ENCODE measurements at regions not wholly inside any gene's neighbourhood (a gene's known extent, or its start where the extent isn't known, plus 50 kb on each side); places are given as distances from the start of the nearest gene placed in this dataset.
A peak's percentile ranks its signal among the peaks of the same experiment; 100 is the strongest.

- Histone ChIP-seq H3K9me3 (replicated peaks; ENCODE audit: control insufficient read depth, insufficient read depth, low read length) (no peaks in the 10 kb centered on the region), H2AFZ (ENCODE audit: low read depth, low read length) (no peak overlapping the region), H3K9me1 (replicated peaks; ENCODE audit: control insufficient read depth, extremely low read depth, insufficient read depth, low read length) (no peaks in the 10 kb centered on the region), H3K4me1 (ENCODE audit: control insufficient read depth, extremely low read depth, insufficient read depth, low read length) (peaks cover 24% of the 10 kb centered on the region), H3K27me3 (ENCODE audit: control insufficient read depth in 2 of 2, insufficient read depth in 2 of 2, low read length in 2 of 2) (no peaks in the 10 kb centered on the region), H3K27ac (ENCODE audit: insufficient read depth, low read depth, low read length) (no peak overlapping the region), H3K4me2 (ENCODE audit: insufficient read depth, low read length) (no peak overlapping the region), H4K20me1 (replicated peaks; ENCODE audit: control insufficient read depth, extremely low read depth, insufficient read depth, low read length) (no peaks in the 10 kb centered on the region), H3K36me3 (ENCODE audit: control insufficient read depth in 2 of 2, extremely low read depth in 1 of 2, insufficient read depth in 2 of 2, low read length in 2 of 2) (peaks cover 0 to 2% of the 10 kb centered on the region in 2 experiments), H3K4me3 (replicated peaks in 1 of 3; ENCODE audit: insufficient read depth in 1 of 3, low read depth in 1 of 3, low read length in 3 of 3) (no peak overlapping the region), H3K79me2 (ENCODE audit: control insufficient read depth, insufficient read depth, low read length) (no peaks in the 10 kb centered on the region), H3K9ac (replicated peaks; ENCODE audit: extremely low read depth, insufficient read depth, low read length) (no peak overlapping the region)
- intact Hi-C loops (cut with micrococcal nuclease) (loop anchor here (5.0 kb wide), 1 partner anchor 71 kb away; no protein-coding TSS in a partner anchor), dilution Hi-C loops (cut with MboI; ENCODE audit: extremely low pct_ligation_motif_present, low sequenced_read_pairs) (no loop called here)
- ChIA-PET CTCF (interaction anchor here (0.7 to 4.7 kb wide), 5 partner anchors 8 to 66 kb away, joined by 3 to 40 read pairs (median 15); no protein-coding TSS in a partner anchor), POLR2A (no interaction called here)
- no peak for TF ChIP-seq GATA2 (IDR thresholded peaks at IDR 0.05; ENCODE audit: insufficient read depth, insufficient read length, low read depth, low read length)
- no peak for TF ChIP-seq MYC (IDR thresholded peaks at IDR 0.05; ENCODE audit: low read depth, low read length)
- no peak for TF ChIP-seq MAX (IDR thresholded peaks at IDR 0.05; ENCODE audit: insufficient read depth, insufficient read length)
- no peak for TF ChIP-seq POLR2A (IDR thresholded peaks at IDR 0.05; ENCODE audit: low read depth, low read length)
- TF ChIP-seq EZH2 (IDR thresholded peaks at IDR 0.05; ENCODE audit: borderline replicate concordance, low read depth, low read length, severe bottlenecking), result no peak
- no peak for TF ChIP-seq CTCF (IDR thresholded peaks at IDR 0.05; ENCODE audit: extremely low read depth in 1 of 2, insufficient read depth in 1 of 2, low read depth in 1 of 2, low read length in 2 of 2)
- TF ChIP-seq POLR2AphosphoS5 (IDR thresholded peaks at IDR 0.05; ENCODE audit: insufficient read depth, low read depth, low read length), result no peak
- TF ChIP-seq JUN (IDR thresholded peaks at IDR 0.05; ENCODE audit: borderline replicate concordance, insufficient read depth, insufficient read length, low read depth), result no peak
- TF ChIP-seq FOS (IDR thresholded peaks at IDR 0.05; ENCODE audit: borderline replicate concordance, insufficient read depth, low read length), result no peak
- peak; percentile 83 for FAIRE-seq
- no TSS peak for BruUV-seq (replicated peaks)
- peak; percentile 52 for DNase-seq (ENCODE audit: low read depth, low spot score)
These were observed 55.6 kb downstream of the SYNE3 start for GRCh38 chr14:95460647-95461478.

Measured in endothelial cell of umbilical vein (primary cell).